Limb (tissue), 2 donors: ENCODE measurements at regions not wholly inside any gene's neighbourhood (a gene's known extent, or its start where the extent isn't known, plus 50 kb on each side); places are given as distances from the start of the nearest gene placed in this dataset.
"Not testable (repeated sequence)": the region's sequence is repeated elsewhere in the genome, so short reads cannot be mapped to it uniquely, and the experiment has no call there.

Experiments
- DNase-seq, 2 donors: peaks; one replicate each; pipeline ENCODE4 v3.0.0-alpha.2; 2016; ENCODE audit errors: extremely low spot score in 2 of 2

DNA sequence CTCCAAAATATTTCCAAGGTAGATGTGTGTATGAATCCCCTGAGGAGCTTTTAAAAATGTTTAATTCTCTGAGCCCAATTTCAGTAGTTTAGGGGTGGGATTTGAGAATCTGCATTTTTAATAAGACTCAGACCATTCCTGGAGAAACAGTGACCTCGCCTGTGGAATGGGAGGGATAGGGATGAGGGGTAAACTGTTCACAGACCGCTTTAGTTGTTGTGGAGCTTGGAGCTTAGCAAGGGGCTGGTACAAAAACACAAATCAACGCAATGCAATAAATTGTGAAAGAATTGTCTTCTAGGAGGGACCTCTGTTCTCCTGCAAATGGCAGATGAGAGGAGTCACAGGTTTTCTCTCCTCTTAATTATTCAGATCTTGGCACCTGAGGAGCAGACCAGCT is 239.3 kb upstream of the SULF2 start:
- DNase-seq, result no peak

DNA sequence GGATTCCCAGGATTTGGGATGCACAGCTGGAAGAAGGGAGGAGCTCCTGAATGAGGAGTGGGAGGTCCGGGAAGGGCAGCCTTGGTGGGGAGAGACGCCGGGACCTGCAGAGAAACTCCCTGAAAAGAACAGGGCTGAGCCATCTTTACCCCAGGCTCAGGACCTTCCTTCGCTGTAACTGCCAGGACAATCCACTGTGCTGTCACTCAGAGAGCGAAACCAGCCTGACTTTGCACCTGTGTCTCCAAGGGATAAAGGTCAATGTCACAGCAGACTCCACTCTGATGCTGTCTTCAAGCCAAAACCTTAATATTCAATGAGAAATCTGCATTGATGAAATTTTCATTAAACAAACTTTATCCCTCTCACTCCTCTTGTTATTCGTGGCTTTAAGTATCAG is 235.4 kb upstream of the SULF2 start:
- DNase-seq, result not testable (repeated sequence)

GRCh38 chr20:48019940-48020339 is 234.7 kb upstream of the SULF2 start:
- DNase-seq, result no peak

DNA sequence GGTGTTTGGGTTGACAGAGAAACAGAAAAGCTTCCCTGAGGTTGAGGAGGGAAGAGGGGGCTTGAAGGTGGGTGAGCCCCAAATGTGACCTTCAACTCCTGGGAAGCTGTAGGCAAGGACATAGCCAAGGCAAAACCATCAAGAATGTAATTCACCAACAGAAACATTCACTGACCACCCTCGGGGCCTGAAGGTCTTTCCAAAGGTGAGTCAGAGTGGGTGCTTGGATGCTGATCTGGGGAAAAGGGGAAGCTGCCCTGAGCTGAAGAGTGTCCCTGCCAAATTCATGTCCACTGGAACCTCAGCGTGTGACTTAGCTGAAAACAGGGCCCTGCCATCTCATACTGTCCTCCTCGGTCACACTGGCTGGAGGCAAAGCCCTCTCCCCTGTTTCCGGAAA is 234.2 kb upstream of the SULF2 start:
- no peak for DNase-seq

- not testable (repeated sequence) for DNase-seq
Measured at GRCh38 chr20:48018851-48019250, 233.6 kb upstream of the SULF2 start.

DNA sequence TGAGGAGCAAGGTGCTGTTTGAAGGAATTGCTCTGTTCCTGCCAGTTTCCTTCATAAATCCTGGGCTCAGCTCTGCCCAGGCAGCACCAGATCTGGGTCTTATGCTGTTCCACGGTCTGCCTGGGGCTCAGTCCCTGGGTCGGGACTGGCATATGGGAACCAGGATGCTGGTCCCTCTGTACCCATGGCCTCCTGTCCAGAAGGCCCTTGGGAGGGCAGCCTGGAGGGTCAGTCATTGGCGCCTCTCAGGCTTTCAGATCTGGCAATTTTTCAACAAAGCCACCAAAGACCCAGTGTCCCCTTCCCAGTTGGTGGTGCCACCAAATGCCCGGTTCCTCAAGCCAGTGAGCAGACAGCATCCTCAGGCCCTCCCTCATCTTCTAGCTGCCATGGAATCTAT is 232.7 kb upstream of the SULF2 start:
- no peak for DNase-seq

- no peak for DNase-seq
Measured at GRCh38 chr20:48017509-48017908, 232.2 kb upstream of the SULF2 start.

DNA sequence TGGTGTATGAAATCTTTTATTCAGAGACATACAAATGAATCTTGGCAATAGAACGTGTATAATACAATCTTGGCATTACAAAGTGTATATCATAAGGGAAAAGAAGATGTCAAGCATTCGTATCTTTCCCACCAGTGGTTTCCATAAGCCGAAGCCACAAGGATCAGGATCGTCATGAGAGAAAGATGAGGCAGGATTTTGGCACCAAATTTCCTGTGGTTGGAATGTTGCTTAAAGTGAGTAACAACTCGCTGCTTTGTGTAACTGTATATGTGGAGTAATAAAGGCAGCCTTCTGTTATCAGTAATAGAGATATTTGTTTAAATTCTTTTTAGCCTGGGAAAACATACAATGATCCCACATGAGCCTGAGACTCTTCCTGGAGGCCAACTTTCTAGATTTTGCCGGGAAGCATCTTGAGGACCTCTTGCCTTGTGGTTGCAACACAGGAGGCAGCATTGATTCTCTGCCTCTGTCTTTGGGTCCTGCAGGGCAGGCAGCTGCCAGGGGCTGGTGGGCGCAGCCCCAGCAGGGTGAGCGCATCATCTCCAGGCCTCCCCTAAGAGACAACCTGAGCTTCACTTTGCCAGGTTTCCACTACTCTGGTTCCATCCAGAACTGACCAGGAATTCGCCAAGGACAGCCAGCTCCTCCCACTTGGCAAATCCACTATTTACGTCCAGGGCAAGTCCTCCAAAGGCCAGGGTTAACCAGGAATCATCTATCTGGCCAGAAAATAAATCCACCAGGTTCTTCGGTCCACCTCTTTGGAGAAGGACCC is 230.9 kb upstream of the SULF2 start:
- DNase-seq, result peak in 1 of 2 donors; percentile 22

DNA sequence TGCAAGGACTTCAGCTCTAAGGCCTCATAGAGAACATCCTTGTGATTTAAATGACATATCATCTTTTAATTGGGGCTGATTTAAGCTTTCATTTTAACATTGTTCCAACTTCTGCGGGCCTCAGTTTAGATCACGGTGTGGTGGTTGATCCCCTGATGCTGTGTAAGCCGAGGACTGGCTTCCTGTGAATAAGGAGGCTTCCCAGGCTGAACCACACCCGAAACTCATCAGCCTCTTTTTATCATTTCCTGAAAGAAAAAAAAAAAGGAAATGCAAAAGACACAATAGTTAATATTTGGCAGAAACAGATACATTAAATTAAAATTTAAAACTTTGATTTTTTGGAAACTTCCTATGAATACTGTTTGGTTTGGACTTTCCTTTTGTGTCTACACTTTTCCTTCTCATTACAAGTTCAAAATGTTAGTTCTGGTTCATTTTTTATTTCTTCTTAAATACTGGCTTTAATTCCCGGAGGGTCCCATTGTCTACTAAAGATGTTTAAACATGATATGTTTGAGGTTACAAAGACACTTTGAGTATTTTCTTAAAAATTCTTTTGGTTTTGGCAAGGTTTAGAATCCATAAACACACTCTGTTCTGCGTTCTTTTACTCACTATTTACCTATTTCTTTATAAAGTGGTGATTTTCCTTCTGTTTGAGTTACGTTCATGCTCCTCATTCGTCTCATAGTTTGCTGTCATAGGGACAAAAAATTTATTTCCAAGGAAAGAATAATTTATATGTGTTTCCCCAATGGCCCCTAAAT is 230.0 kb upstream of the SULF2 start:
- peak in 1 of 2 donors; percentile 44 for DNase-seq

DNA sequence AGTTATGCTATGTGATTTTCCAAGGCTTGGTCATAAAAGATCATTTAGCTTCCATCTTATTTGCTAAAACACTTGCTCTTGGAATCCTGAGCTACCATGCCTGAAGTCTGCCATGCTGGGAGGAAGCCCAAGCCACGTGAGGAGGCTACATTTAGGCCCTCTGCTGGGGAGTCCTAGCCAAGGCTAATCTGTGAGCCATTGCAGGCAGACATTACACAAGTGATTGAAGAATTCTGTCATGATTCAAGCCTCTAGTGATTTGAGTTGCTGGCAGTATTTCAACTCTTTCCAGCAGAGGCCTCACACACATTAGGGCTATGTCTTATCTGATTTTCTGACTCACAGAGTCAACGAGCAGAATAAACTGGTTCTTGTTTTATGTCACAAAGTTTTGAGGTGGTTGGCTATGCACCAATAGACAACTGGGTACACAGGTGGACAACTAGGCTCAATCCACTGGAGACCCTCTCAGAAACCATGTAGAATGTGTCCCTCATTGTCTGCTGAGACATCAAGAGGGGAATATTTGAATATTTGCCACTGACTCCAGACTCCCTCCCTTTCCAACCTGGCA is 227.2 kb upstream of the SULF2 start:
- no peak for DNase-seq

- DNase-seq, result no peak
Measured at GRCh38 chr20:48011025-48011424, 225.7 kb upstream of the SULF2 start.

DNA sequence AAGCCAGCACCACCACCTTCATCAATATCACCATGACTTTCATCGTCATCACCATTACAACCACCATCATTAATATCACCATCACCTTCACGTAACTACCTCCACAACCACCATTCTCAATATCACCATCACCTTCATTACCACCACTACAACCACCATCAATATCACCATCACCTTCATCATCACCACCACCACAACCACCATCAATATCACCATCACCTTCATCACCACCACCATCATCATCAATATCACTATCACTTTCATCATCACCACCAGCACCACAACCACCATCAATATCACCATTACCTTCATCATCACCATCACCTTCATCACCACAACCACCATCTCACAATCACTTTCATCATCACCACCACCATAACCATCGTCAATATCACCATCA is 225.3 kb upstream of the SULF2 start:
- DNase-seq, result no peak

GRCh38 chr20:48008850-48009515 is 223.7 kb upstream of the SULF2 start:
- DNase-seq, result no peak

GRCh38 chr20:48007351-48007750 is 222.1 kb upstream of the SULF2 start:
- no peak for DNase-seq

- DNase-seq, result no peak
Measured at GRCh38 chr20:48006036-48006833, 221.0 kb upstream of the SULF2 start.

- no peak for DNase-seq
Measured at GRCh38 chr20:48003021-48003420, 217.7 kb upstream of the SULF2 start.

- DNase-seq, result no peak
Measured at GRCh38 chr20:48002517-48002970, 217.3 kb upstream of the SULF2 start.

DNA sequence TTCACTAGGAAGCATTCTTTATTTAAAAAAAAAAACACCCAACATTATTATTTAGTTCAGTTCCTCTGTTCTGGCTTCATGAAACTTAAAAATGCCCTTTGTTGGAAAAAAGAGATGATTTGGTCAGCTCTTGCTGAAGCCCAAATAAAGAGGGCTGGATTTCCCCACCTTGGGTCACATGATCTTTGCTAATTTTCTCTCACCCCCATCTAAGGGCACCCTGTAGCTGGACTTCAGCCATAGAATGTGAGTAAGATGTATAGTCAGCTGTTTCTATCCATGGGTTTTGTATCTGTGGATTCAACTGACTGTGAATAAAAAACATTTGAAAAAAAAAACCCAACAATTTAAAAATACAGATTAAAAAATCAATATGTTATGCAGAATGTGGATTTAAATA is 213.9 kb upstream of the SULF2 start:
- no peak for DNase-seq

- no peak for DNase-seq
Measured at GRCh38 chr20:47998736-47999135, 213.5 kb upstream of the SULF2 start.

DNA sequence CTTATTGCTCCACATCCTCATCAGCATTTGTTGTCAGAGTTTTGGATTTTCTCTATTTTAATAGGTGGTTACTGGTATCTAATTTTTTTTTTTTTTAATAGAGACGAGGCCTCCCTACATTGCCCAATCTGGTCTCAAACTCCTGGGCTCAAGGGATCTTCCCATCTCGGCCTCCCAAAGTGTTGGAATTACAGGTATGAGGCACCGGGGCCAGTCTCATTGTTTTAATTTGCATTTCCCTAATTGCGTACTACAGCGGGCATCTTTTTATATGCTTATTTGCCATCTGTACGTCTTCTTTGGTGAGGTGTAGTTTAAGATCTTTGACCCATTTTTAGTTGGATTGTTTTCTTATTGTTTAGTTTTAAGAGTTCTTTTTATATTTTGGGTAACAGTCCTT is 210.4 kb upstream of the SULF2 start:
- DNase-seq, result no peak

DNA sequence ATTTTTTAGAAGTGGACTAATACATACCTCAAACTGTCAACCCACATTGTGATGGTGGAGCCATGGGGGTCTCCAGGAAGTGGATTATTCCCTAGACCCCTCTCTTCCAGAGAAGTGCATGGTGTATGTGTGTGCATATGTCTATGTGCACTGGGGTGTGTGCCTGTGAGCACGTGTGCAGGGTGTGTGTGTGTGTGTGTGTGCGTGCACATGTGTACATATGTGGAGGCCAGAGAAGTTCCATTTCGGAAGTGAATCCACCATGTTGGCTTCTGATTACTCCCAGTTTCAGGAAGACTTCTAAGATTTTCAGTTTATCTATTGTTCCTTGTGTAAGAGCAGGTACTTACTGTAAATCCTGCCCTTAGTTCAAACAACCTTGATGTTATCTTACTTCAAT is 208.5 kb upstream of the SULF2 start:
- no peak for DNase-seq
